Spleen (tissue), 11 donors: ENCODE measurements at regions not wholly inside any gene's neighbourhood (a gene's known extent, or its start where the extent isn't known, plus 50 kb on each side); places are given as distances from the start of the nearest gene placed in this dataset.

Experiments used
- DNase-seq: peaks from one replicate; pipeline ENCODE4 v3.0.0-alpha.2; 2020
- H3K27ac ChIP-seq, 8 donors: fragments of 200-600 bp; sonication (generic) in 7 of 8; 1 replicate in 4 of 8; 2 replicates in 4 of 8; pipeline versions ENCODE4 v1.5.0 to v1.8.0; 2016 to 2021; ENCODE audit warnings: inconsistent platforms in 4 of 8, mild to moderate bottlenecking in 4 of 8, moderate library complexity in 1 of 8
- H3K27me3 ChIP-seq, 7 donors: fragments of 200-600 bp; sonication (generic) in 6 of 7; replicated peaks in 1 of 7; 1 replicate in 4 of 7; 2 replicates in 3 of 7; pipeline versions ENCODE4 v1.5.0 to v1.8.0; 2016 to 2021; ENCODE audit warnings: inconsistent platforms in 3 of 7, mild to moderate bottlenecking in 1 of 7
- H3K36me3 ChIP-seq, 6 donors: fragments of 200-600 bp; sonication (generic) in 5 of 6; 1 replicate in 4 of 6; 2 replicates in 2 of 6; pipeline versions ENCODE4 v1.5.0 to v1.8.0; 2016 to 2021; ENCODE audit warnings: inconsistent platforms in 2 of 6
- H3K4me1 ChIP-seq, 6 donors: fragments of 200-600 bp; sonication (generic) in 5 of 6; 1 replicate in 3 of 6; 2 replicates in 3 of 6; pipeline versions ENCODE4 v1.5.0 to v1.8.0; 2016 to 2021; ENCODE audit warnings: inconsistent platforms in 3 of 6
- H3K4me3 ChIP-seq, 8 donors: fragments of 200-600 bp; sonication (generic) in 7 of 8; 1 replicate in 4 of 8; 2 replicates in 4 of 8; pipeline versions ENCODE4 v1.5.0 to v1.8.0; 2016 to 2021; ENCODE audit warnings: inconsistent platforms in 4 of 8, mild to moderate bottlenecking in 4 of 8, moderate library complexity in 2 of 8
- H3K9me3 ChIP-seq, 8 donors: fragments of 200-600 bp; sonication (generic) in 7 of 8; 1 replicate in 4 of 8; 2 replicates in 4 of 8; pipeline versions ENCODE4 v1.5.0 to v1.8.0; 2016 to 2021; ENCODE audit warnings: inconsistent platforms in 4 of 8
- POLR2A ChIP-seq, 3 donors: fragments of 450-650 bp; IDR thresholded peaks; one replicate each; pipeline ENCODE4 v1.5.1; 2017; ENCODE audit warnings: antibody characterized with exemption in 3 of 3, mild to moderate bottlenecking in 1 of 3
- POLR2AphosphoS5 ChIP-seq, 3 donors: sonication (generic); formaldehyde crosslinking; IDR thresholded peaks; one replicate each; pipeline ENCODE4 v1.5.1; 2017; ENCODE audit warnings: antibody characterized with exemption in 3 of 3
- WGBS, 5 donors: extraction: QIAGEN DNeasy Blood & Tissue Kit in 3 of 5; methylation state at CpG; one replicate each; pipeline versions ENCODE4 v1.1.5 to v1.1.7; 2013 to 2018; 5-methylcytosine and 5-hydroxymethylcytosine counted together
- intact Hi-C: fragments of 100-400 bp; cut with DNase I; formaldehyde crosslinking; loops from one replicate; pipeline ENCODE4 v1.15.0; 2023; ENCODE audit warnings: low total_unique reads
- TF ChIP-seq, protein P1 (sequence below), 11 experiments: fragments of 200-600 bp in 7 of 11; fragments of 450-650 bp in 4 of 11; sonication (generic) in 4 of 11; IDR thresholded peaks in 8 of 11; conservative IDR thresholded peaks in 3 of 11; 1 replicate in 7 of 11; 2 replicates in 4 of 11; pipeline versions ENCODE4 v1.4.0 to v1.8.0; 2016 to 2021; ENCODE audit warnings: antibody characterized with exemption in 11 of 11, inconsistent platforms in 4 of 11, mild to moderate bottlenecking in 1 of 11
- donor health status: healthy with polysubstance abuse.
- donor health status: DM: no; HTN: no; CAD: no; lungs with moderate emphysema.
- donor health status: DM: no; HTN: no; CAD: no.
- donor health status: Bipolar disorder and iron deficiency.
- donor health status: healthy.
- donor health status: DM: no; HTN: no; CAD: no.
- donor health status: DM: yes; HTN: yes; CAD: no.

- no peak overlapping the region for H3K27ac ChIP-seq
- intact Hi-C loops = no loop called here
- no peak for DNase-seq
- TF ChIP-seq, protein P1, sequence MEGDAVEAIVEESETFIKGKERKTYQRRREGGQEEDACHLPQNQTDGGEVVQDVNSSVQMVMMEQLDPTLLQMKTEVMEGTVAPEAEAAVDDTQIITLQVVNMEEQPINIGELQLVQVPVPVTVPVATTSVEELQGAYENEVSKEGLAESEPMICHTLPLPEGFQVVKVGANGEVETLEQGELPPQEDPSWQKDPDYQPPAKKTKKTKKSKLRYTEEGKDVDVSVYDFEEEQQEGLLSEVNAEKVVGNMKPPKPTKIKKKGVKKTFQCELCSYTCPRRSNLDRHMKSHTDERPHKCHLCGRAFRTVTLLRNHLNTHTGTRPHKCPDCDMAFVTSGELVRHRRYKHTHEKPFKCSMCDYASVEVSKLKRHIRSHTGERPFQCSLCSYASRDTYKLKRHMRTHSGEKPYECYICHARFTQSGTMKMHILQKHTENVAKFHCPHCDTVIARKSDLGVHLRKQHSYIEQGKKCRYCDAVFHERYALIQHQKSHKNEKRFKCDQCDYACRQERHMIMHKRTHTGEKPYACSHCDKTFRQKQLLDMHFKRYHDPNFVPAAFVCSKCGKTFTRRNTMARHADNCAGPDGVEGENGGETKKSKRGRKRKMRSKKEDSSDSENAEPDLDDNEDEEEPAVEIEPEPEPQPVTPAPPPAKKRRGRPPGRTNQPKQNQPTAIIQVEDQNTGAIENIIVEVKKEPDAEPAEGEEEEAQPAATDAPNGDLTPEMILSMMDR (IDR thresholded peaks at IDR 0.05 in 8 of 11, conservative IDR thresholded peaks at IDR 0.05 in 3 of 11) = no peak
- TF ChIP-seq POLR2AphosphoS5 (IDR thresholded peaks at IDR 0.05) = no peak
- TF ChIP-seq POLR2A (IDR thresholded peaks at IDR 0.05) = no peak
- no peaks in the 10 kb centered on the region for H3K4me1 ChIP-seq
- no peak overlapping the region for H3K4me3 ChIP-seq
- H3K27me3 ChIP-seq = peaks cover 0 to 47% (median 0%) of the 10 kb centered on the region in 7 donors
- no peaks in the 10 kb centered on the region for H3K9me3 ChIP-seq
- H3K36me3 ChIP-seq = no peaks in the 10 kb centered on the region
- 73 to 86% (median 82%) methylated on average over 4 of the region's 4 CpGs for WGBS, 5 donors
Measured at GRCh38 chr10:84607044-84607443, 278.7 kb downstream of the CCSER2 start.

- WGBS, 5 donors = 29 to 41% (median 38%) methylated on average over 9 of the region's 9 CpGs
- H3K9me3 ChIP-seq = no peaks in the 10 kb centered on the region
- H3K36me3 ChIP-seq = no peaks in the 10 kb centered on the region
- no peaks in the 10 kb centered on the region for H3K4me1 ChIP-seq
- no peak overlapping the region for H3K27ac ChIP-seq
- peaks cover 0 to 52% (median 0%) of the 10 kb centered on the region in 7 donors for H3K27me3 ChIP-seq
- intact Hi-C loops = no loop called here
- TF ChIP-seq POLR2AphosphoS5 (IDR thresholded peaks at IDR 0.05) (no peak), POLR2A (IDR thresholded peaks at IDR 0.05) (no peak)
- TF ChIP-seq, protein P1 (IDR thresholded peaks at IDR 0.05 in 8 of 11, conservative IDR thresholded peaks at IDR 0.05 in 3 of 11) = no peak
- no peak overlapping the region for H3K4me3 ChIP-seq
- DNase-seq = no peak
Measured at GRCh38 chr10:84607523-84607922, 279.1 kb downstream of the CCSER2 start.

GRCh38 chr10:84608126-84608525, 279.7 kb downstream of the CCSER2 start:
- no peak for DNase-seq
- no peak overlapping the region for H3K27ac ChIP-seq
- H3K4me3 ChIP-seq = no peak overlapping the region
- H3K4me1 ChIP-seq = no peaks in the 10 kb centered on the region
- H3K9me3 ChIP-seq = no peaks in the 10 kb centered on the region
- intact Hi-C loops = no loop called here
- no peaks in the 10 kb centered on the region for H3K36me3 ChIP-seq
- 66 to 81% (median 76%) methylated on average over 4 of the region's 4 CpGs for WGBS, 5 donors
- TF ChIP-seq, protein P1 (IDR thresholded peaks at IDR 0.05 in 8 of 11, conservative IDR thresholded peaks at IDR 0.05 in 3 of 11) = no peak
- TF ChIP-seq POLR2A (IDR thresholded peaks at IDR 0.05) (no peak), POLR2AphosphoS5 (IDR thresholded peaks at IDR 0.05) (no peak)
- H3K27me3 ChIP-seq = peaks cover 0 to 56% (median 0%) of the 10 kb centered on the region in 7 donors

DNA sequence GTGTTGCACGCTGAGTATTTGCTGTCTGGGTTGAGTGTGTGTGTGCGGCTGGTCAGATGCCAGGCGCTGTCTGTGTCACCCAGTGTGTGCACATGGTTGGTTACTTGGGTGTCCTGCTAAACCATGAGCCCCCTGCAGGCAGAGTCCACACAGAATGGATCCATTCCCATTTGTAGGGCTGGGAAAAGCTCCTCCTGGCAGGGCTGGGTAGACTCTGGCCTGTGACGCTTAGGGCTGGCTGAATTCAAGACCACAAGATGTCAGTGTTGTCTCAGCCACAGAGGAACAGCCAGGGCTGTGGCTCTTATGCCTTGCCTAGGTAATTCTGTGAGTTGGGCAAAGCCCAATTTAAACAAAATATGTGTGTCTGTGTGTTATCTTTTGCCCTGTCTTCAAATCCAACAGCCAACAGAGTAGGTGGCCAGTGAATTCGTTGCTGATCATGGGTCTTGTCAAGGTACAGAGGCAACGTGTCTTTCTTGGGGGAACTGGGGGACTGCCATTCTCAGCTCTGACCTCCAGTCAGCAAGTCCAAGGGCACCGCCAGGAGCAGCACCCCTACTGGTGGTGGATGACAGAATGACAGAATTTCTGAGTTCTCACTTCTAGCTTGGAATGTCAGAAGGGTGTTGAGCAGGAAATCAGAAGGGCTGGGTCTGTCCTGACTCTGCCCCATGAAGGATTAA, 285.1 kb downstream of the CCSER2 start:
- intact Hi-C loops = no loop called here
- H3K27me3 ChIP-seq = peaks cover 0 to 35% (median 0%) of the 10 kb centered on the region in 7 donors
- H3K9me3 ChIP-seq = peaks cover 0 to 4% (median 0%) of the 10 kb centered on the region in 8 donors
- H3K4me3 ChIP-seq = no peak overlapping the region
- no peak for TF ChIP-seq POLR2AphosphoS5 (IDR thresholded peaks at IDR 0.05)
- TF ChIP-seq, protein P1 (IDR thresholded peaks at IDR 0.05 in 8 of 11, conservative IDR thresholded peaks at IDR 0.05 in 3 of 11) = peak in 2 of 11 experiments; percentile 17 to 28
- no peak for TF ChIP-seq POLR2A (IDR thresholded peaks at IDR 0.05)
- DNase-seq = no peak
- 29 to 47% (median 37%) methylated on average over 7 of the region's 7 CpGs for WGBS, 5 donors
- H3K4me1 ChIP-seq = no peaks in the 10 kb centered on the region
- no peak overlapping the region for H3K27ac ChIP-seq
- no peaks in the 10 kb centered on the region for H3K36me3 ChIP-seq
